ENCODE measurements at regions not wholly inside any gene's neighbourhood (a gene's known extent, or its start where the extent isn't known, plus 50 kb on each side); places are given as distances from the start of the nearest gene placed in this dataset.

DNA sequence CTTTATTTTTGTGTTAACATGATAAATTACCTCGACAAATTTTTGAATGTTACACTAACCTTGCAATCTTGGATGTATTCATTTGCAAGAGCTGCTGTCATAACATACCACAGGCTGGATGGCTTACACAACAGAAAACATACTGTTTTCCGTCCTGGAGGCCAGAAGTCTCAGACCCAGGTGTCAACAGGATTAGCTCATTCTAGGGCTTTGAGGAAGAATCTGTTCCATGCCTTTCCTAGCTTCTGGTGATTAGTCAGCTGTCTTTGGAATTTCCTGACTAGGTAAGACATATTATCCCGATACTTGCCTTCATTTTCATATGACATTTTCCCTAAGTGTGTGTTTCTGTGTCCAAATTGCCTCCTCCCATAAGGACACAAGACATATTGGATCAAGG is 188.6 kb upstream of the CDH19 start:
- TF ChIP-seq CTCF (conservative IDR thresholded peaks at IDR 0.05) = no peak
- Mint-ChIP-seq H3K9me3 (no peaks in the 10 kb centered on the region), H3K36me3 (ENCODE audit: low read depth) (no peaks in the 10 kb centered on the region), H3K27ac (peak overlapping the region; percentile 4), H3K4me3 (no peak overlapping the region), H3K27me3 (ENCODE audit: insufficient read depth) (no peaks in the 10 kb centered on the region), H3K4me1 (peaks cover 22% of the 10 kb centered on the region)
- Histone ChIP-seq H3K36me3 (ENCODE audit: control insufficient read depth, insufficient read depth, low read length) (no peaks in the 10 kb centered on the region), H3K27me3 (ENCODE audit: control insufficient read depth, insufficient read depth, low read length, poor library complexity, severe bottlenecking) (no peaks in the 10 kb centered on the region), H3K9ac (ENCODE audit: extremely low read depth, low read length, poor library complexity, severe bottlenecking) (no peak overlapping the region), H3K4me1 (ENCODE audit: control insufficient read depth, insufficient read depth, low read length) (peaks cover 15% of the 10 kb centered on the region), H3K9me3 (ENCODE audit: control insufficient read depth, low read length) (no peaks in the 10 kb centered on the region), H3K4me3 (ENCODE audit: low read length) (no peak overlapping the region), H3K27ac (ENCODE audit: low read depth, low read length) (no peak overlapping the region)
- no peak for DNase-seq
- 71 to 79% methylated on average over 2 to 3 of the region's 3 CpGs for WGBS, 2 experiments (ENCODE audit: insufficient coverage in 1 of 2, insufficient read length in 1 of 2)

DNA sequence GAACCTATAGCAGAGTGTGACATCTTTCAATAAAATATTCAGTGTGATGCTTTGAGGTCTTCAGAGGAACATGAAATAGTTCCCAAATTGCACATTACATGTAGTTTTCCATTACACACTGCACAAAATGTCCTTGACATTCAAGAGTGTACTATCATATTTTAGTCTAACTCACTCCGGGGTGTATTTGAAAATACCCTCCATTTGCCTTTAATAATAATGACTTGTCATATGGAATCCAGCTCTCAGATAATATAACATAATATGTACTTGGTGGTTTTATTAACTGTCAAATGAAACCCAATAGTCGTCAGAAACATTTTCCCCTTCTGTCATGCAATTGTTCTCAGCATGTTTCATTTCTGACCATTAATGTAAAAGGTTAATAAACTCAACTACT is 176.7 kb upstream of the CDH19 start:
- no peaks in the 10 kb centered on the region for H3K36me3 Mint-ChIP-seq (ENCODE audit: low read depth)
- 100% methylated on average over 1 of the region's 2 CpGs; no CpG with 5 or more reads in 1 of the 2 experiments for WGBS, 2 experiments (ENCODE audit: insufficient coverage in 1 of 2, insufficient read length in 1 of 2)

DNA sequence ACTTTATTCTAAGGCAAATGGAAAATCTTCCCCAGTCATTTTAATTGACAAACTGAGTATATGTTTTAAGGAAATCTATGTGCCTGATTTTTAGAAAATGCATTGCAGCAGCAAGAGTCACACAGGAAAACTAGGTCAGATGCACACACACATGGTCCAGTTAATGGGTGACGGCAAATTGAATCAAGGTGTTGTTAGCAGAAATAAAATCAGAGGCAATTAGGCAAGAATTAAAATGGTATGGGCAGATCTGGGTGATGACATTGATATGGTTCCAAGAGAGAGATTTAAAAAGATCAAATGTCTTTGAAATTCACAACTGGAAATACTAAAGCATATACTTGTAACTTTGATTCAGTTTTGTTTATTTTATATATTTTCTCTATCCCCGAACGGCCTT is 174.2 kb upstream of the CDH19 start:
- H3K27ac Mint-ChIP-seq = no peak overlapping the region
- no peak for DNase-seq
- no peak overlapping the region for H3K4me3 Mint-ChIP-seq
- Histone ChIP-seq H3K27ac (ENCODE audit: low read depth, low read length) (no peak overlapping the region), H3K4me3 (ENCODE audit: low read length) (no peak overlapping the region), H3K36me3 (ENCODE audit: control insufficient read depth, insufficient read depth, low read length) (no peaks in the 10 kb centered on the region), H3K27me3 (ENCODE audit: control insufficient read depth, insufficient read depth, low read length, poor library complexity, severe bottlenecking) (no peaks in the 10 kb centered on the region), H3K9ac (ENCODE audit: extremely low read depth, low read length, poor library complexity, severe bottlenecking) (no peak overlapping the region), H3K4me1 (ENCODE audit: control insufficient read depth, insufficient read depth, low read length) (no peaks in the 10 kb centered on the region), H3K9me3 (ENCODE audit: control insufficient read depth, low read length) (no peaks in the 10 kb centered on the region)
- no peaks in the 10 kb centered on the region for H3K27me3 Mint-ChIP-seq (ENCODE audit: insufficient read depth)
- TF ChIP-seq CTCF (conservative IDR thresholded peaks at IDR 0.05) = no peak
- H3K4me1 Mint-ChIP-seq = no peaks in the 10 kb centered on the region
- 91 to 100% methylated on average over 1 to 3 of the region's 3 CpGs for WGBS, 2 experiments (ENCODE audit: insufficient coverage in 1 of 2, insufficient read length in 1 of 2)
- no peaks in the 10 kb centered on the region for H3K9me3 Mint-ChIP-seq
- H3K36me3 Mint-ChIP-seq (ENCODE audit: low read depth) = no peaks in the 10 kb centered on the region

More for the DNA sequence above, 176.7 kb upstream of the CDH19 start:
- Histone ChIP-seq H3K4me3 (ENCODE audit: low read length) (no peak overlapping the region), H3K27me3 (ENCODE audit: control insufficient read depth, insufficient read depth, low read length, poor library complexity, severe bottlenecking) (no peaks in the 10 kb centered on the region), H3K9me3 (ENCODE audit: control insufficient read depth, low read length) (no peaks in the 10 kb centered on the region), H3K36me3 (ENCODE audit: control insufficient read depth, insufficient read depth, low read length) (no peaks in the 10 kb centered on the region), H3K4me1 (ENCODE audit: control insufficient read depth, insufficient read depth, low read length) (no peaks in the 10 kb centered on the region), H3K9ac (ENCODE audit: extremely low read depth, low read length, poor library complexity, severe bottlenecking) (no peak overlapping the region), H3K27ac (ENCODE audit: low read depth, low read length) (no peak overlapping the region)
- Mint-ChIP-seq H3K27me3 (ENCODE audit: insufficient read depth) (no peaks in the 10 kb centered on the region), H3K27ac (no peak overlapping the region), H3K4me3 (no peak overlapping the region), H3K4me1 (no peaks in the 10 kb centered on the region), H3K9me3 (no peaks in the 10 kb centered on the region)
- no peak for DNase-seq
- no peak for TF ChIP-seq CTCF (conservative IDR thresholded peaks at IDR 0.05)

Measured in endodermal cell (in vitro differentiated cells).